ENCODE measurements at regions not wholly inside any gene's neighbourhood (a gene's known extent, or its start where the extent isn't known, plus 50 kb on each side); places are given as distances from the start of the nearest gene placed in this dataset.

DNA sequence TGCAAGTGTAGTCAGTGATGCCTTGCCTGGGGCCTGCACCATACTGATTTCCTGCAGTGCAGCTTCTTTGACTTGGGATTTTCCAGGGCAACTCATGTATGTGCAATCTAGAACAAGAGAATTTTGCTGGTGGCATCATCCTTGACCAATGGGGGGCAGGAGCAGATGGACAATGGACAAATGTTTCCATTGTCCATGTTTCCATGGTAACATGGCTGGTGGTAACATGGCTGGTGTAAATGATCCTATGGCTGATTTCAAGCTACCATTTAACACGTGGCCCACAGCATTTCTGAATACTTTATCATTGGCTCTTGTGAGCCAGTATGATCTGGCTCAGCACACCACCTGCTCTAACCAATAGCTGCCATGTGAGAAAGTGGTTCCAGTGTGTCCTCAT is 130.1 kb upstream of the OSMR start:
- Mint-ChIP-seq H3K4me1 (ENCODE audit: unreplicated experiment) (peaks cover 13% of the 10 kb centered on the region), H3K27ac (ENCODE audit: unreplicated experiment) (no peak overlapping the region), H3K36me3 (ENCODE audit: low read depth, unreplicated experiment) (peaks cover 4% of the 10 kb centered on the region), H3K9me3 (ENCODE audit: unreplicated experiment) (no peaks in the 10 kb centered on the region), H3K27me3 (ENCODE audit: unreplicated experiment) (peaks cover 4% of the 10 kb centered on the region), H3K4me3 (ENCODE audit: unreplicated experiment) (no peak overlapping the region)
- peak; percentile 24 for DNase-seq (ENCODE audit: low spot score)
- TF ChIP-seq, protein P1, sequence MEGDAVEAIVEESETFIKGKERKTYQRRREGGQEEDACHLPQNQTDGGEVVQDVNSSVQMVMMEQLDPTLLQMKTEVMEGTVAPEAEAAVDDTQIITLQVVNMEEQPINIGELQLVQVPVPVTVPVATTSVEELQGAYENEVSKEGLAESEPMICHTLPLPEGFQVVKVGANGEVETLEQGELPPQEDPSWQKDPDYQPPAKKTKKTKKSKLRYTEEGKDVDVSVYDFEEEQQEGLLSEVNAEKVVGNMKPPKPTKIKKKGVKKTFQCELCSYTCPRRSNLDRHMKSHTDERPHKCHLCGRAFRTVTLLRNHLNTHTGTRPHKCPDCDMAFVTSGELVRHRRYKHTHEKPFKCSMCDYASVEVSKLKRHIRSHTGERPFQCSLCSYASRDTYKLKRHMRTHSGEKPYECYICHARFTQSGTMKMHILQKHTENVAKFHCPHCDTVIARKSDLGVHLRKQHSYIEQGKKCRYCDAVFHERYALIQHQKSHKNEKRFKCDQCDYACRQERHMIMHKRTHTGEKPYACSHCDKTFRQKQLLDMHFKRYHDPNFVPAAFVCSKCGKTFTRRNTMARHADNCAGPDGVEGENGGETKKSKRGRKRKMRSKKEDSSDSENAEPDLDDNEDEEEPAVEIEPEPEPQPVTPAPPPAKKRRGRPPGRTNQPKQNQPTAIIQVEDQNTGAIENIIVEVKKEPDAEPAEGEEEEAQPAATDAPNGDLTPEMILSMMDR (IDR thresholded peaks at IDR 0.05; ENCODE audit: unreplicated experiment): no peak

DNA sequence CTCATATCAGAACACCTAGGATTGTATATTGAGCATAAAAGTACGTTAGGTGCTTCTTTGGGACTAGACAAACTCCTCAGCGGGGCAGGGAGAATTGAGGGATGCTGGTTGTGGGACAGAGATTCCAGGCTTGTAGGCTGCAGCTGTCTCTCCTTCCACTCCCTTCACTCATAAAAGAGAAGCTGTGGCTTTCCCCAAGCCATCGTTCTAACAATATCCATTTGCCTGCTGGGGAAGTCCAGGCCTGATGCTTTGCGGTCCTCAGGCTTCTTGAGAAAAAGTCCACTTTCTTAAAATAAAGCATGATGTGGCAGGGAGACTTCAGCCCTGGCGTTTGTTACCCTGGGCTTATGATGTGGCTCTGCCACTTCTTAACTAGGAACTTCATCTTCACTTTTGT is 129.3 kb upstream of the OSMR start:
- Mint-ChIP-seq H3K27ac (ENCODE audit: unreplicated experiment) (no peak overlapping the region), H3K9me3 (ENCODE audit: unreplicated experiment) (no peaks in the 10 kb centered on the region), H3K4me1 (ENCODE audit: unreplicated experiment) (peaks cover 13% of the 10 kb centered on the region), H3K36me3 (ENCODE audit: low read depth, unreplicated experiment) (peaks cover 4% of the 10 kb centered on the region), H3K4me3 (ENCODE audit: unreplicated experiment) (no peak overlapping the region), H3K27me3 (ENCODE audit: unreplicated experiment) (peaks cover 4% of the 10 kb centered on the region)
- TF ChIP-seq, protein P1 (IDR thresholded peaks at IDR 0.05; ENCODE audit: unreplicated experiment): no peak
- DNase-seq (ENCODE audit: low spot score): no peak

DNA sequence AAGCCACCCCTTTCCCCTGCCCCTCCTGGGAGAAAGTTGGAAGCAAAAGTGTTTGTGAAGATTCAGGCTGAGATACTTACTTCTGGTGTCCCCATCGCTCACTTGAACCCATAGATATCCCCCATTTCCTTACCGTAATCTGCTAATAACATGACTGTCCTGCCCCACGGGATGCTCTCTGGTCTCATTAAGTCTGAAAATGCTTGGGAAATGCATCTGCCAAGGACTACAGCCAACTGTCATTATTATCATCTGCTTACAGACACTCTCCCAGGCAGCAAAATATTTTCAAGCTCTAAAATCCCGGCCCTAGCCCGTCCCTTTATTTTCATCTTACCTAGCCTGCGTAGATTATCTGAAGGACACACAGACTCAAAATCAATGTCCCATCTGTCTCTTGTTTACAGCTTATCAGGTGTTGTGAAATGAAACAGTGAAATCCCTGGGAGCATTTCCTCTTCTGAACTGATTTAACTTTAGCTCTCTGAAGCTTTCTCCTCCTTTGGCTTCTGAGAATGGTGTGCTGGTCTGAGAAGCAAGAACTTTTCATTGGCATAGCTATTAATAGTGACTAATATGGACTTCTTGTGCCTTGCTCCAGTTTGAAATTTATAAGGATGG is 126.9 kb upstream of the OSMR start:
- Mint-ChIP-seq H3K9me3 (ENCODE audit: unreplicated experiment) (no peaks in the 10 kb centered on the region), H3K27ac (ENCODE audit: unreplicated experiment) (peak overlapping the region; percentile 22), H3K36me3 (ENCODE audit: low read depth, unreplicated experiment) (peaks cover 4% of the 10 kb centered on the region), H3K4me1 (ENCODE audit: unreplicated experiment) (peaks cover 13% of the 10 kb centered on the region), H3K4me3 (ENCODE audit: unreplicated experiment) (no peak overlapping the region), H3K27me3 (ENCODE audit: unreplicated experiment) (peaks cover 6% of the 10 kb centered on the region)
- TF ChIP-seq, protein P1 (IDR thresholded peaks at IDR 0.05; ENCODE audit: unreplicated experiment): no peak
- no peak for DNase-seq (ENCODE audit: low spot score)

DNA sequence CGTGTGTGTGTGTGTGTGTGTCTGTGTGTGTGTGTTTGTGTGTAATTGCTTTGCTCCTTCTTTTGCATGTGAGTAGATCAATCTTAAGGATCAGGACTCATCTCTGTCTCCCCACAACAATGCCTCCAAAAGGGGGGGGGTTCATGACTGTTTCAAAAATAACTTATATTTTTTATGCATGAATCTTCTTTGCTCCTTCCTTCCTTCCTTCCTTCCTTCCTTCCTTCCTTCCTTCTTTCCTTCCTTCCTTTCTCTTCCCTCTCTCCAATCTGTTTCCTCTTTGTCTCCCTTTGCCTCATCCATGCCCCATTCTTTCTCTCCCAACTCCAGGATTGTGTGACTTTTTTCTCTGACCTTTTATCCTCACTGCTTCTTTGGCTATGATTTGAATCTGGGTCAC is 126.4 kb upstream of the OSMR start:
- peaks cover 13% of the 10 kb centered on the region for H3K4me1 Mint-ChIP-seq (ENCODE audit: unreplicated experiment)
- peaks cover 4% of the 10 kb centered on the region for H3K36me3 Mint-ChIP-seq (ENCODE audit: low read depth, unreplicated experiment)
- H3K27ac Mint-ChIP-seq (ENCODE audit: unreplicated experiment): peak overlapping the region; percentile 13
- peaks cover 6% of the 10 kb centered on the region for H3K27me3 Mint-ChIP-seq (ENCODE audit: unreplicated experiment)
- TF ChIP-seq, protein P1 (IDR thresholded peaks at IDR 0.05; ENCODE audit: unreplicated experiment): no peak
- no peak for DNase-seq (ENCODE audit: low spot score)
- H3K4me3 Mint-ChIP-seq (ENCODE audit: unreplicated experiment): no peak overlapping the region
- no peaks in the 10 kb centered on the region for H3K9me3 Mint-ChIP-seq (ENCODE audit: unreplicated experiment)

DNA sequence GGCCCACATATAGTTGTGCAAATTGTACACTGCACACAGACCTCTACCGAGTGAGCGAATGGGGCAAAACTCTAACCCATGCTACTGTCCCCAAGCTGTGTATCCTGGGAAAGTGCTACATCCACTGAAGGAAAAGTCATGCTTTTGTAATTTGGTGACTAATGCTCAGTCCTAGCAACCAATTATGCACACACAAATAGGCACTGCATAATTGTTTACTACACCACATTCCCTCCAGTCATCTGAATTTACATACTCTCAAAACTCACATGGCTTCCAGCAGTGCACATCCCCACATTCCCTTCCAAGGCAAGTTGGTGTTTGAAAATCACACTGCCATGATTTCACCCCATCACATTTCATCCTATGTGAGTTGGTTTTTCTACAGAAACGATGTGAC is 125.9 kb upstream of the OSMR start:
- Mint-ChIP-seq H3K9me3 (ENCODE audit: unreplicated experiment) (no peaks in the 10 kb centered on the region), H3K36me3 (ENCODE audit: low read depth, unreplicated experiment) (peaks cover 4% of the 10 kb centered on the region), H3K27ac (ENCODE audit: unreplicated experiment) (no peak overlapping the region), H3K4me1 (ENCODE audit: unreplicated experiment) (peaks cover 13% of the 10 kb centered on the region), H3K27me3 (ENCODE audit: unreplicated experiment) (peaks cover 4% of the 10 kb centered on the region), H3K4me3 (ENCODE audit: unreplicated experiment) (no peak overlapping the region)
- no peak for DNase-seq (ENCODE audit: low spot score)
- TF ChIP-seq, protein P1 (IDR thresholded peaks at IDR 0.05; ENCODE audit: unreplicated experiment): no peak

Measured in endothelial cell (in vitro differentiated cells).